Panc1 (cell line): ENCODE measurements at regions not wholly inside any gene's neighbourhood (a gene's known extent, or its start where the extent isn't known, plus 50 kb on each side); places are given as distances from the start of the nearest gene placed in this dataset.

Experiments used
- ATAC-seq: fragments of 200-7000 bp; cut with Tn5 transposase; 2 replicates; pipeline ENCODE4 v1.9.1; 2020; ENCODE audit warnings: mild to moderate bottlenecking, moderate library complexity
- BruUV-seq: library from RNA; stranded (reverse); fragments of 400-500 nt; replicated peaks from 2 replicates; lab custom pipeline; 2021; lab: Mats Ljungman, UMichigan
- CTCF ChIA-PET: fragments of 300-600 bp; sonication (Branson Sonifier 250); formaldehyde crosslinking; loops from one replicate; lab custom pipeline; 2022; ENCODE audit warnings: antibody characterized with exemption; lab: Charles Lee
- POLR2A ChIA-PET: fragments of 300-600 bp; sonication (Branson Sonifier 250); formaldehyde crosslinking; loops from one replicate; lab custom pipeline; 2022; ENCODE audit warnings: antibody characterized with exemption; lab: Charles Lee
- DNase-seq: peaks from one replicate; pipeline ENCODE4 v3.0.0-alpha.2; 2010; ENCODE audit warnings: low read depth, low spot score
- H3K27ac ChIP-seq: 2 replicates; pipeline ENCODE4 v1.5.1; 2011; ENCODE audit warnings: mild to moderate bottlenecking, low read length, inconsistent platforms
- H3K27me3 ChIP-seq: fragments of 200-500 bp; sonication (Bioruptor generic); 2 replicates; pipeline ENCODE4 v1.6.0; 2014; ENCODE audit warnings: low read length, inconsistent platforms; ENCODE audit not compliant: control insufficient read depth, insufficient read depth
- H3K36me3 ChIP-seq: fragments of 200-500 bp; sonication (Bioruptor generic); 2 replicates; pipeline ENCODE4 v1.5.1; 2014; ENCODE audit warnings: inconsistent platforms, mild to moderate bottlenecking, low read length, moderate library complexity; ENCODE audit not compliant: control insufficient read depth, insufficient read depth
- H3K4me1 ChIP-seq: 2 replicates; pipeline ENCODE4 v1.5.1; 2011; ENCODE audit warnings: inconsistent platforms, mild to moderate bottlenecking, low read length, moderate library complexity; ENCODE audit not compliant: control insufficient read depth, insufficient read depth
- H3K4me3 ChIP-seq, 2 experiments: 2 replicates each; pipeline ENCODE4 v1.5.1; 2011 to 2012; ENCODE audit warnings: low read depth in 2 of 2, low read length in 2 of 2, mild to moderate bottlenecking in 2 of 2, inconsistent platforms in 1 of 2, moderate library complexity in 1 of 2
- H3K9me3 ChIP-seq: fragments of 200-500 bp; sonication (Bioruptor generic); 2 replicates; pipeline ENCODE4 v1.5.1; 2014; ENCODE audit warnings: low read depth, mild to moderate bottlenecking, inconsistent platforms, low read length, moderate library complexity; ENCODE audit not compliant: control insufficient read depth, insufficient read depth
- POLR2AphosphoS5 ChIP-seq: IDR thresholded peaks from 2 replicates; pipeline ENCODE4 v1.6.1; 2012; ENCODE audit warnings: mild to moderate bottlenecking, low read depth, low read length, moderate library complexity
- SIN3A ChIP-seq: IDR thresholded peaks from 2 replicates; pipeline ENCODE4 v1.6.1; 2012; ENCODE audit warnings: low read depth, mild to moderate bottlenecking, low read length, moderate library complexity, borderline replicate concordance; ENCODE audit not compliant: insufficient read depth
- TCF7L2 ChIP-seq: IDR thresholded peaks from 2 replicates; pipeline ENCODE4 v1.6.1; 2011; ENCODE audit warnings: mild to moderate bottlenecking, low read depth, low read length, inconsistent platforms
- in situ Hi-C: cut with HindIII; loops from 2 replicates; pipeline ENCODE4 v1.10.0; 2016; ENCODE audit warnings: low sequenced_read_pairs, low pct_unique_long_range_greater_than_20kb
- intact Hi-C: fragments of 100-400 bp; cut with micrococcal nuclease; formaldehyde crosslinking; loops from one replicate; pipeline ENCODE4 v1.10.0; 2022; ENCODE audit not compliant: unreplicated experiment
- TF ChIP-seq, protein P1 (sequence below), 2 experiments: IDR thresholded peaks; 2 replicates each; pipeline ENCODE4 v1.6.1; 2011 to 2012; ENCODE audit warnings: low read depth in 2 of 2, control low read depth in 1 of 2, low read length in 1 of 2, mild to moderate bottlenecking in 1 of 2, moderate library complexity in 1 of 2; ENCODE audit not compliant: insufficient read depth in 1 of 2
- TF ChIP-seq, protein P2 (sequence below): fragments of 450-650 bp; IDR thresholded peaks from 2 replicates; pipeline ENCODE4 v1.5.1; 2017; ENCODE audit warnings: mild to moderate bottlenecking

- Histone ChIP-seq H3K4me1 (no peaks in the 10 kb centered on the region), H3K27me3 (no peaks in the 10 kb centered on the region), H3K36me3 (no peaks in the 10 kb centered on the region), H3K4me3 (no peak overlapping the region), H3K9me3 (0 out of 2 replicates have a peak, but pooled peaks cover 3% of the 10 kb centered on the region), H3K27ac (no peak overlapping the region)
- no peak for ATAC-seq
- intact Hi-C loops (no loop called here), in situ Hi-C loops (no loop called here)
- no TSS peak for BruUV-seq
- TF ChIP-seq, protein P1, sequence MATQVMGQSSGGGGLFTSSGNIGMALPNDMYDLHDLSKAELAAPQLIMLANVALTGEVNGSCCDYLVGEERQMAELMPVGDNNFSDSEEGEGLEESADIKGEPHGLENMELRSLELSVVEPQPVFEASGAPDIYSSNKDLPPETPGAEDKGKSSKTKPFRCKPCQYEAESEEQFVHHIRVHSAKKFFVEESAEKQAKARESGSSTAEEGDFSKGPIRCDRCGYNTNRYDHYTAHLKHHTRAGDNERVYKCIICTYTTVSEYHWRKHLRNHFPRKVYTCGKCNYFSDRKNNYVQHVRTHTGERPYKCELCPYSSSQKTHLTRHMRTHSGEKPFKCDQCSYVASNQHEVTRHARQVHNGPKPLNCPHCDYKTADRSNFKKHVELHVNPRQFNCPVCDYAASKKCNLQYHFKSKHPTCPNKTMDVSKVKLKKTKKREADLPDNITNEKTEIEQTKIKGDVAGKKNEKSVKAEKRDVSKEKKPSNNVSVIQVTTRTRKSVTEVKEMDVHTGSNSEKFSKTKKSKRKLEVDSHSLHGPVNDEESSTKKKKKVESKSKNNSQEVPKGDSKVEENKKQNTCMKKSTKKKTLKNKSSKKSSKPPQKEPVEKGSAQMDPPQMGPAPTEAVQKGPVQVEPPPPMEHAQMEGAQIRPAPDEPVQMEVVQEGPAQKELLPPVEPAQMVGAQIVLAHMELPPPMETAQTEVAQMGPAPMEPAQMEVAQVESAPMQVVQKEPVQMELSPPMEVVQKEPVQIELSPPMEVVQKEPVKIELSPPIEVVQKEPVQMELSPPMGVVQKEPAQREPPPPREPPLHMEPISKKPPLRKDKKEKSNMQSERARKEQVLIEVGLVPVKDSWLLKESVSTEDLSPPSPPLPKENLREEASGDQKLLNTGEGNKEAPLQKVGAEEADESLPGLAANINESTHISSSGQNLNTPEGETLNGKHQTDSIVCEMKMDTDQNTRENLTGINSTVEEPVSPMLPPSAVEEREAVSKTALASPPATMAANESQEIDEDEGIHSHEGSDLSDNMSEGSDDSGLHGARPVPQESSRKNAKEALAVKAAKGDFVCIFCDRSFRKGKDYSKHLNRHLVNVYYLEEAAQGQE (IDR thresholded peaks at IDR 0.05; ENCODE audit: insufficient read depth in 1 of 2, low read depth in 2 of 2, low read length in 1 of 2): no peak
- TF ChIP-seq SIN3A: no peak
- TF ChIP-seq POLR2AphosphoS5: no peak
- TF ChIP-seq, protein P2, sequence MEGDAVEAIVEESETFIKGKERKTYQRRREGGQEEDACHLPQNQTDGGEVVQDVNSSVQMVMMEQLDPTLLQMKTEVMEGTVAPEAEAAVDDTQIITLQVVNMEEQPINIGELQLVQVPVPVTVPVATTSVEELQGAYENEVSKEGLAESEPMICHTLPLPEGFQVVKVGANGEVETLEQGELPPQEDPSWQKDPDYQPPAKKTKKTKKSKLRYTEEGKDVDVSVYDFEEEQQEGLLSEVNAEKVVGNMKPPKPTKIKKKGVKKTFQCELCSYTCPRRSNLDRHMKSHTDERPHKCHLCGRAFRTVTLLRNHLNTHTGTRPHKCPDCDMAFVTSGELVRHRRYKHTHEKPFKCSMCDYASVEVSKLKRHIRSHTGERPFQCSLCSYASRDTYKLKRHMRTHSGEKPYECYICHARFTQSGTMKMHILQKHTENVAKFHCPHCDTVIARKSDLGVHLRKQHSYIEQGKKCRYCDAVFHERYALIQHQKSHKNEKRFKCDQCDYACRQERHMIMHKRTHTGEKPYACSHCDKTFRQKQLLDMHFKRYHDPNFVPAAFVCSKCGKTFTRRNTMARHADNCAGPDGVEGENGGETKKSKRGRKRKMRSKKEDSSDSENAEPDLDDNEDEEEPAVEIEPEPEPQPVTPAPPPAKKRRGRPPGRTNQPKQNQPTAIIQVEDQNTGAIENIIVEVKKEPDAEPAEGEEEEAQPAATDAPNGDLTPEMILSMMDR: no peak
- TF ChIP-seq TCF7L2: no peak
- CTCF ChIA-PET: no interaction called here
- no peak for DNase-seq
- POLR2A ChIA-PET: interaction anchor here (0.6 kb wide), 1 partner anchor 265 kb away, joined by 4 read pairs; no protein-coding TSS in a partner anchor
These were observed 220.1 kb upstream of the CNTN5 start for GRCh38 chr11:98800696-98801095.

GRCh38 chr11:98828986-98829708 is 191.6 kb upstream of the CNTN5 start:
- DNase-seq (no peak), ATAC-seq (no peak)
- Histone ChIP-seq H3K36me3 (no peaks in the 10 kb centered on the region), H3K27ac (no peak overlapping the region), H3K4me3 (no peak overlapping the region), H3K4me1 (no peaks in the 10 kb centered on the region), H3K27me3 (no peaks in the 10 kb centered on the region), H3K9me3 (no peaks in the 10 kb centered on the region)
- in situ Hi-C loops (no loop called here), intact Hi-C loops (no loop called here)
- TF ChIP-seq, protein P2: no peak
- TF ChIP-seq TCF7L2 (no peak), SIN3A (no peak), POLR2AphosphoS5 (no peak)
- TF ChIP-seq, protein P1 (IDR thresholded peaks at IDR 0.05; ENCODE audit: insufficient read depth in 1 of 2, low read depth in 2 of 2, low read length in 1 of 2): no peak
- ChIA-PET POLR2A (no interaction called here), CTCF (no interaction called here)
- no TSS peak for BruUV-seq
